ENCODE measurements at regions not wholly inside any gene's neighbourhood (a gene's known extent, or its start where the extent isn't known, plus 50 kb on each side); places are given as distances from the start of the nearest gene placed in this dataset.

DNA sequence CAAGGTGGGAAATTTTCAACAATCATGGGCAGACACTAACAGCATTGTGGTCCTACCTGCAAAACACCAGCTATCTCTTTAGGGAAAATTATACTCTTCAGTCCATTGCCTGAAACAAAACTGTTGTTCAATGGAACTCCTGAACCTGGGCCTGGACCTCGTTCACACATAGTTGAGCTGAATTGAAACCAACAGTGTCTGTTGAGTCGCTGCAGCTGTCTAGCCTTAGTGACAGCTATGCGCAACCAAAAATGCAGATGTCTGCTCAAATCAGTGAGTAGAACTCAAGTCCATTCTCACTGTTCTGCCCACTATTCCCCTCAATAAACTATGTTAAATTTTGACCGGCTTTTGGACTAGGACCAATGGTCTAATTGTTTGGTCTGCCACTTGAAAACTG is 286.2 kb downstream of the TFAP2A start:
- no peaks in the 10 kb centered on the region for H3K36me3 ChIP-seq (ENCODE audit: control insufficient read depth in 1 of 2, insufficient read depth in 2 of 2, low read length in 2 of 2)
- intact Hi-C loops (cut with micrococcal nuclease): no loop called here
- H2AFZ ChIP-seq (ENCODE audit: low read depth, low read length, poor library complexity, severe bottlenecking): no peak overlapping the region
- BruUV-seq (replicated peaks): no TSS peak
- ATAC-seq (no peak), DNase-seq (ENCODE audit: low read depth, low spot score) (no peak)
- H3K27me3 ChIP-seq (ENCODE audit: insufficient read depth, low read length): no peaks in the 10 kb centered on the region
- no peaks in the 10 kb centered on the region for H3K79me2 ChIP-seq (ENCODE audit: insufficient read depth, low read length)
- ChIA-PET POLR2A (no interaction called here), RAD21 (ENCODE audit: low non-redundant PET in 1 of 2, low total read pairs in 2 of 2, uncharacterized antibody in 2 of 2, unreplicated experiment in 2 of 2) (no interaction called here), CTCF (no interaction called here)
- H3K9me3 ChIP-seq (ENCODE audit: control insufficient read depth in 1 of 2, insufficient read depth in 1 of 2, low read depth in 1 of 2, low read length in 2 of 2): no peaks in the 10 kb centered on the region
- no peak overlapping the region for H3K27ac ChIP-seq (ENCODE audit: low read depth, low read length)
- no peak overlapping the region for H3K9ac ChIP-seq (ENCODE audit: low read length)
- no peaks in the 10 kb centered on the region for H4K20me1 ChIP-seq (ENCODE audit: insufficient read depth)
- no peaks in the 10 kb centered on the region for H3K4me1 ChIP-seq (ENCODE audit: control insufficient read depth in 1 of 2, insufficient read depth in 2 of 2, low read length in 2 of 2)
- no peak overlapping the region for H3K4me2 ChIP-seq (ENCODE audit: low read length)
- no peak overlapping the region for H3K4me3 ChIP-seq (replicated peaks in 1 of 2; ENCODE audit: low read depth in 1 of 2, low read length in 2 of 2)
- no peaks in the 10 kb centered on the region for H3K9me2 ChIP-seq (ENCODE audit: insufficient read depth)
- TF ChIP-seq SIN3A (IDR thresholded peaks at IDR 0.05; ENCODE audit: low read depth): no peak
- TF ChIP-seq SP1 (IDR thresholded peaks at IDR 0.05; ENCODE audit: low read depth): no peak
- no peak for TF ChIP-seq EGR1 (IDR thresholded peaks at IDR 0.05; ENCODE audit: low read depth)
- TF ChIP-seq FOSL1 (IDR thresholded peaks at IDR 0.05; ENCODE audit: low read depth): no peak
- TF ChIP-seq, protein P1, sequence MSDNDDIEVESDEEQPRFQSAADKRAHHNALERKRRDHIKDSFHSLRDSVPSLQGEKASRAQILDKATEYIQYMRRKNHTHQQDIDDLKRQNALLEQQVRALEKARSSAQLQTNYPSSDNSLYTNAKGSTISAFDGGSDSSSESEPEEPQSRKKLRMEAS (IDR thresholded peaks at IDR 0.05): no peak
- TF ChIP-seq, protein P2, sequence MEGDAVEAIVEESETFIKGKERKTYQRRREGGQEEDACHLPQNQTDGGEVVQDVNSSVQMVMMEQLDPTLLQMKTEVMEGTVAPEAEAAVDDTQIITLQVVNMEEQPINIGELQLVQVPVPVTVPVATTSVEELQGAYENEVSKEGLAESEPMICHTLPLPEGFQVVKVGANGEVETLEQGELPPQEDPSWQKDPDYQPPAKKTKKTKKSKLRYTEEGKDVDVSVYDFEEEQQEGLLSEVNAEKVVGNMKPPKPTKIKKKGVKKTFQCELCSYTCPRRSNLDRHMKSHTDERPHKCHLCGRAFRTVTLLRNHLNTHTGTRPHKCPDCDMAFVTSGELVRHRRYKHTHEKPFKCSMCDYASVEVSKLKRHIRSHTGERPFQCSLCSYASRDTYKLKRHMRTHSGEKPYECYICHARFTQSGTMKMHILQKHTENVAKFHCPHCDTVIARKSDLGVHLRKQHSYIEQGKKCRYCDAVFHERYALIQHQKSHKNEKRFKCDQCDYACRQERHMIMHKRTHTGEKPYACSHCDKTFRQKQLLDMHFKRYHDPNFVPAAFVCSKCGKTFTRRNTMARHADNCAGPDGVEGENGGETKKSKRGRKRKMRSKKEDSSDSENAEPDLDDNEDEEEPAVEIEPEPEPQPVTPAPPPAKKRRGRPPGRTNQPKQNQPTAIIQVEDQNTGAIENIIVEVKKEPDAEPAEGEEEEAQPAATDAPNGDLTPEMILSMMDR (IDR thresholded peaks at IDR 0.05 in 2 of 3, conservative IDR thresholded peaks at IDR 0.05 in 1 of 3; ENCODE audit: borderline replicate concordance in 1 of 3, insufficient read depth in 1 of 3, low read depth in 2 of 3, low read length in 2 of 3): no peak
- TF ChIP-seq, protein P3, sequence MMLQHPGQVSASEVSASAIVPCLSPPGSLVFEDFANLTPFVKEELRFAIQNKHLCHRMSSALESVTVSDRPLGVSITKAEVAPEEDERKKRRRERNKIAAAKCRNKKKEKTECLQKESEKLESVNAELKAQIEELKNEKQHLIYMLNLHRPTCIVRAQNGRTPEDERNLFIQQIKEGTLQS (IDR thresholded peaks at IDR 0.05): no peak
- TF ChIP-seq CEBPB (IDR thresholded peaks at IDR 0.05; ENCODE audit: low read depth): no peak
- TF ChIP-seq JUND (IDR thresholded peaks at IDR 0.05): no peak

DNA sequence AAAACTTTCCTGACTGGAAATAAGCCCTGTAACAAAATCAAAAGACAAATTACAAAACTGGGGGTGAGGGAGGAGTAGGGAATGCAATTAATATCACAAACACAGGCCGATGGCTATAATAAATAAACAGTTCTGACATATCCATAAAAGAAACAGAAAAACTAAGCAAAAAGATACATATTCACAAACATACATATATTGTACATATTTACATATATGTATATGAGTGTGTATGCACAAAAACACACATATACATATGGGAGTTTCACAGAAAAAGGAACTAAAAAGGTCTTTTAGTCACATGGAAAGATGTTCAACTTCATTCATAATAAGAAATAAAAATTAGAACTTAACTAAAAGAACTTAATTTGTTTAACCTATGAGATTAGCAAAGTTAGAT is 292.7 kb downstream of the TFAP2A start:
- no peaks in the 10 kb centered on the region for H3K36me3 ChIP-seq (ENCODE audit: control insufficient read depth in 1 of 2, insufficient read depth in 2 of 2, low read length in 2 of 2)
- H3K9ac ChIP-seq (ENCODE audit: low read length): no peak overlapping the region
- no peak overlapping the region for H2AFZ ChIP-seq (ENCODE audit: low read depth, low read length, poor library complexity, severe bottlenecking)
- BruUV-seq (replicated peaks): no TSS peak
- H3K4me1 ChIP-seq (ENCODE audit: control insufficient read depth in 1 of 2, insufficient read depth in 2 of 2, low read length in 2 of 2): no peaks in the 10 kb centered on the region
- RAD21 ChIA-PET (ENCODE audit: low non-redundant PET in 1 of 2, low total read pairs in 2 of 2, uncharacterized antibody in 2 of 2, unreplicated experiment in 2 of 2): no interaction called here
- H3K9me2 ChIP-seq (ENCODE audit: insufficient read depth): no peaks in the 10 kb centered on the region
- ATAC-seq (no peak), DNase-seq (ENCODE audit: low read depth, low spot score) (no peak)
- intact Hi-C loops (cut with micrococcal nuclease): no loop called here
- no peaks in the 10 kb centered on the region for H3K79me2 ChIP-seq (ENCODE audit: insufficient read depth, low read length)
- POLR2A ChIA-PET: no interaction called here
- CTCF ChIA-PET: no interaction called here
- no peaks in the 10 kb centered on the region for H3K9me3 ChIP-seq (ENCODE audit: control insufficient read depth in 1 of 2, insufficient read depth in 1 of 2, low read depth in 1 of 2, low read length in 2 of 2)
- H4K20me1 ChIP-seq (ENCODE audit: insufficient read depth): no peaks in the 10 kb centered on the region
- H3K27me3 ChIP-seq (ENCODE audit: insufficient read depth, low read length): no peaks in the 10 kb centered on the region
- no peak overlapping the region for H3K4me3 ChIP-seq (replicated peaks in 1 of 2; ENCODE audit: low read depth in 1 of 2, low read length in 2 of 2)
- H3K4me2 ChIP-seq (ENCODE audit: low read length): no peak overlapping the region
- no peak overlapping the region for H3K27ac ChIP-seq (ENCODE audit: low read depth, low read length)
- TF ChIP-seq CBX3 (IDR thresholded peaks at IDR 0.05; ENCODE audit: low read depth): no peak
- TF ChIP-seq, protein P3 (IDR thresholded peaks at IDR 0.05): no peak
- TF ChIP-seq FOSL1 (IDR thresholded peaks at IDR 0.05; ENCODE audit: low read depth): no peak
- TF ChIP-seq SRF (IDR thresholded peaks at IDR 0.05; ENCODE audit: low read depth): no peak
- no peak for TF ChIP-seq YY1 (IDR thresholded peaks at IDR 0.05; ENCODE audit: extremely low read depth, insufficient replicate concordance, low read depth, low read length)
- TF ChIP-seq, protein P4, sequence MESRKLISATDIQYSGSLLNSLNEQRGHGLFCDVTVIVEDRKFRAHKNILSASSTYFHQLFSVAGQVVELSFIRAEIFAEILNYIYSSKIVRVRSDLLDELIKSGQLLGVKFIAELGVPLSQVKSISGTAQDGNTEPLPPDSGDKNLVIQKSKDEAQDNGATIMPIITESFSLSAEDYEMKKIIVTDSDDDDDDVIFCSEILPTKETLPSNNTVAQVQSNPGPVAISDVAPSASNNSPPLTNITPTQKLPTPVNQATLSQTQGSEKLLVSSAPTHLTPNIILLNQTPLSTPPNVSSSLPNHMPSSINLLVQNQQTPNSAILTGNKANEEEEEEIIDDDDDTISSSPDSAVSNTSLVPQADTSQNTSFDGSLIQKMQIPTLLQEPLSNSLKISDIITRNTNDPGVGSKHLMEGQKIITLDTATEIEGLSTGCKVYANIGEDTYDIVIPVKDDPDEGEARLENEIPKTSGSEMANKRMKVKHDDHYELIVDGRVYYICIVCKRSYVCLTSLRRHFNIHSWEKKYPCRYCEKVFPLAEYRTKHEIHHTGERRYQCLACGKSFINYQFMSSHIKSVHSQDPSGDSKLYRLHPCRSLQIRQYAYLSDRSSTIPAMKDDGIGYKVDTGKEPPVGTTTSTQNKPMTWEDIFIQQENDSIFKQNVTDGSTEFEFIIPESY (IDR thresholded peaks at IDR 0.05; ENCODE audit: extremely low read depth, insufficient replicate concordance, low read length): no peak
- TF ChIP-seq CEBPB (IDR thresholded peaks at IDR 0.05; ENCODE audit: low read depth): no peak
- no peak for TF ChIP-seq EGR1 (IDR thresholded peaks at IDR 0.05; ENCODE audit: low read depth)
- TF ChIP-seq TCF7L2 (IDR thresholded peaks at IDR 0.05; ENCODE audit: borderline replicate concordance, extremely low read depth, insufficient read depth, insufficient read length): no peak
- TF ChIP-seq EZH2phosphoT487 (IDR thresholded peaks at IDR 0.05; ENCODE audit: borderline replicate concordance): no peak
- TF ChIP-seq EZH2 (IDR thresholded peaks at IDR 0.05): no peak
- no peak for TF ChIP-seq RAD21 (IDR thresholded peaks at IDR 0.05; ENCODE audit: low read depth)
- TF ChIP-seq POLR2A (IDR thresholded peaks at IDR 0.05; ENCODE audit: borderline replicate concordance, extremely low read depth, insufficient read depth, insufficient read length): no peak
